HTR-8/SVneo (cell line): ENCODE measurements at regions not wholly inside any gene's neighbourhood (a gene's known extent, or its start where the extent isn't known, plus 50 kb on each side); places are given as distances from the start of the nearest gene placed in this dataset.
A peak's percentile ranks its signal among the peaks of the same experiment; 100 is the strongest.

ENCODE experiments used
- DNase-seq: peaks from one replicate; pipeline ENCODE4 v3.0.0; 2011; ENCODE audit warnings: low spot score, mixed read lengths; ENCODE audit not compliant: insufficient read length
- FAIRE-seq: peaks from 2 replicates; lab custom pipeline; 2011; peaks lifted over from hg19 to GRCh38; lab: Jason Lieb, UNC

DNA sequence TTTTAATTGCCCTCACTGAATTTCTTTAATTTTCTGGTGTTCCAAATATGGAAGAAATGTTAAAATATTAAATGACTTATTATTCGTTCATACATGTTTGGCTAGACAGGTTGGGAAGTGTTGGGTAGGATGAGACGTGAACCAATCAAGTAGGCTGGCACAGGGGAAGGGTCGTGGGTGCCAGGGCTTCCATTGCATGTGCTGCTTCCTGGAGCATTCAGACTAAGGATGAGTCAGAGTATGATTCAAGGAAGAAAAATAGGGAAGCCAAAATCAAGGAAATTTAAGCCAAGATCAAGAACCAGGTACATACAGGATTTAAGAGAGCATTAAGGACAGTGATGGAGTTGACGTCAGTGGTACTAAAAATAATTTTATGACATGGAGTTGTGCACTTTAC lies 2068.0 kb downstream of the MAT2B start:
- FAIRE-seq (no peak), DNase-seq (no peak)

DNA sequence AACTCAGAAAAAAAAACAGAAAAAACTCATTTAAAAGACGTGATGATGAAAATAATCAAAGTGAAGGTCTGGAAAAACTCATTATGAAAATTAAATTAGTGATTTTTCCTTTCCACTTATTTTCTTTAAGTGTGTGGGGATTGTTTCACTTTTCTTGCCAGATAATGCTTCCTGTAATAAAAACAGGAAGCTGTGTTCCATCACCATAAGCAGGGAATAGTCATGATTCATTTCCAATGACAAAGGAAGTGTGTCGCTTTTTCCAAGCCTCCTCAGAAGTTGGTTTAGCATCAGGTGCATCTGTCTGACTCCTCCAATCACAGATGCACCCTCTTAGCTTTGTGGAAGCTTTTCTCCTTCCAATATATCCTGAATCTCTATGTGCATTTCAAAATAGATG lies 2068.7 kb downstream of the MAT2B start:
- no peak for DNase-seq
- no peak for FAIRE-seq

DNA sequence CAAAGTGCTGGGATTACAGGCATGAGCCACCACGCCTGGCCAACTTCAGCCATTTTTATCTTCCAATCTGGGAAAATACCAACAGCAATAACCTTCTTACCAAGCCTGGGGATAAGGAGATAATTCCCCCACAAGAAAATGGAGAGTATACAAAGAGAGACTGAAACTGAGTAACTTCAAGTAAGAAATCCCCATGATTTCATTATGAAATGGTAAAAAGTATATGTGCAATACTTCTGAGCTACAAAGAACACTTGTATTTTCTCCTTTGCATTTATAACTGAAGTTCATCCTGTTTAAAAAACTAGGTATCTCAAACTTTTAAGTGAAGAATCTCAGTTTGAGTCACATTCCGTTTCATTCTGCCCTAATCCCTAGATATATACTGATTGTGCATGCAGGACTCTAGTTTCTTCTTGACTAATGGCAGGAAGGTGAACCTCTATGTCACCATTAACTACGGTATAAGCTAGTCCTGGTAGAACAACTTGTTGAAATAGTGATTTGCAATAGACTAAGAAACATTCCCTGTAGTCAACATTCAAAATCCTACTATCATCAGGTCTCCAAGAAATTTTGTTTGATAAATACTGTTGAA lies 2071.4 kb downstream of the MAT2B start:
- FAIRE-seq = no peak

DNA sequence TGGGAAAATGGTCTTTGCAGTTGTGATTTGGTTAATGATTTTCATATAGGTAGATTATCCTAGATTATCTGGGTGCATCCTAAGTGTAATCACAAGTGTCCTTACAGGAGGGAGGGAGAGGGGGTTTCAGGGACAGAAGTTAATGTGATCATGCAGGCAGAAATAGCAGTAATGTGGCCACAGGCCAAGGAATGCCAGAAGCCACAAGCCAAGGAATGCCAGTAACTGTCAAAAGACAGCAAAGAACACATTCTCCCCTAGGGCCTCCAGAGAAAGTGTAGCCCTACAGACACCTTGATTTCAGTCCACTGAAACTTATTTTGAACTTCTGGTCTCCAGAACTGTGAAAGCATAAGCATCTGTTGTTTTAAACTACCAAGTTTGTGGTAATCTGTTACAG lies 2074.5 kb downstream of the MAT2B start:
- FAIRE-seq (no peak), DNase-seq (peak; percentile 21)

More for the DNA sequence above, 2071.4 kb downstream of the MAT2B start:
- no peak for DNase-seq

DNA sequence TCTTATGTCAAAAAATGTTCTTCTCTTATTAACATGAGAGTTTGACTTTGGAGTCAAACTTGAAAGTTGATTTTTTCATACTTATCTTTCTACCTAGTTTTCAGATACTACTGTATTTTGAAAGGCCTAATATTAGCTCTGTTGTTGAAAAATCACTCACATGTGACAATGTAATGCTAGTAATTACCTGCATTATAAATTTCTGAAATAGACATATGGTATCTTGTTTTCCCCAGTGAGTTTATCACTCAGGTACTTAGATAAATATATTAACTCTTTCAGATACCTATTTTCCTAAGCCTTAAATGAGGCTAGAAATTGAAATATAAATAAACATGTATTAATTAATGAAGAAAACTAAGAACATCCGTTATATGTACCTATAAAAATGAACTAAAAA lies 2089.3 kb downstream of the MAT2B start:
- DNase-seq (no peak), FAIRE-seq (no peak)

DNA sequence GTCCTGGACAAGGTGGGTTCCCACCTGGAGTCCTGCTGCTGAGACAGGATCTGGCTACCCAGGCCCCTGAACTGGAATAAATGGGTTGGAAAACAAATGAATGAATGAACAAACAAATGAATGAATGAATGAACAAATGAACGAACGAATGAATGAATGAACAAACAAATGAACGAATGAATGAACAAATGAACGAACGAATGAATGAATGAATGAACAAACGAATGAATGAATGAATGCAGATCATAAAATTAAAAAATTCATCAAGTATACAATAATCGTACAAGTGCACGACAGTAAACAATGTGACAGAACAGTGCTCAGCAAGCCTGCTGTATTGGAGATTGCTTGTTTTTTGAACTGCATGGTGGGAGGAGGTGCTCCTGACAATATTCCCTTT lies 2097.1 kb downstream of the MAT2B start:
- FAIRE-seq = no peak
- DNase-seq = no peak

DNA sequence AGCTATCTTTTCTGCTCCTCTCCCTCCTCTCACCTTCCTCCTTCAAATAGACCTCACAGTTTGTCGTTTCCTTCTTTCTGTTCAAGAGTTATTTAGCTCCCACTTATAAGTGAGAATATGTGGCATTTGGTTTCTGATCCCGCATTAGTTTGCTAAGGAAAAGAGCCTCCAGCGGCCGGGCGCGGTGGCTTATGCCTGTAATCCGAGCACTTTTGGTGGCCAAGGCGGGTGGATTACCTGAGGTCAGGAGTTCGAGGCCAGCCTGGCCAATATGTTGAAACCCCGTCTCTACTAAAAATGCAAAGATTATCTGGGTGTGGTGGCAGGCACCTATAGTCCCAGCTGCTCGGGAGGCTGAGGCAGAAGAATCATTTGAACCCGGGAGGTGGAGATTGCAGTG lies 2101.6 kb downstream of the MAT2B start:
- no peak for DNase-seq
- no peak for FAIRE-seq

DNA sequence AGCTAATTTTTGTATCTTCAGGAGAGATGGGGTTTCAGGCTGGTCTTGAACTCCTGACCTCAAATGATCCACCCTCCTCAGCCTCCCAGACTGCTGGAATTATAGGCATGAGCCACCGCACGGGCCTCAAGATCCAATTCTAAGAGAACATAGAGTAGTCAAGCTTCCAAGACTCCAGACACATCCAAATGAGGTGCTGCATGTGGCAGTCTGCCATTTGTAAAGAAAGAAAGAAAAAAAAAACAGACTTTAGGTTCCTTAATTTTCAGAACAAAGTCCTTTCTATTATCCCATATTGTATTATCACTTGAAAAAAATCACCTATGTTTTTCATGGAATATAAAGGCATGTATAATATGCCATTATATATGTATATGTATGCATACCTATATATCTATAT lies 2104.5 kb downstream of the MAT2B start:
- no peak for FAIRE-seq
- no peak for DNase-seq

DNA sequence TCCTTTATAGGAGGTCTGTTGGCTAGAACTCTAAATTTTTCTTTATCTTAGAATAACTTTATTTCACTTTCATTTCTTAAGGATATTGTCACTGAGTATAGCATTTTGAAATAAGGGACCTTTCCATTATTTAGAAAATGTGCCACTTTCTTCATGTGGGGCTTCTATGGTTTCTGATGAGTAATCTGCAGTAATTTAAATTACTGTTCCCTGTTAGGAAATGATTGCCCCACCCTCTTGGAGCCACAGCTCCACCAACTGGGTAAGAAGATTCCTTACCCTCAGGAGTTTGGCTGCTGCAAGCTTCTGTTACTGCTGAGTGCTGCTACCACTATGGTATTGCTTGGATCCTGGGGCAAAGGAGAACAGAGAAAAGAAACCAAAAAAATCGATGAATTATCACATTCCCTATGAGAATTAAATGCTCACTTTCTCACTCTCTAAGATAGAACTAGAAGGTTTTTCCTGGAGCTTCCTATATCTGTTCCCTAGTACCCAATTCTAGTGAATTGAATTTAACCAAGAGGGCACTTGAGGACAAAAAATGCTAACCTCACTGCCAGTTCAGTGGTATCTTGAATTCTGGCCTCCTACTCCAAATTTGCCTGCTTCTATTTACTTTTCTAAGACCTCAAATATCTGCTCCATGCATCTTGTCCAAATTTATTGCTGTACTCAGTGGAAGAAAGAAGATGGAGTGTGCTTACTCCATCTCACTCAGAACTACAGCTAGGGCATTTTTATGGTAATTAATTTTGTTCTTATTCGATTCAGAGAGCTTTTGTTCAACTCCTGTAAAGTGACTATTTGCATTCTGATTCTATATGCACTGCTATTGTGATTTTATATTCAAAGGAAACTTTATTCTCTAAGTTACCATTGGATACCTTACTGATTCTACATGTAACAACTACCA lies 2111.3 kb downstream of the MAT2B start:
- peak; percentile 22 for DNase-seq
- FAIRE-seq = no peak

DNA sequence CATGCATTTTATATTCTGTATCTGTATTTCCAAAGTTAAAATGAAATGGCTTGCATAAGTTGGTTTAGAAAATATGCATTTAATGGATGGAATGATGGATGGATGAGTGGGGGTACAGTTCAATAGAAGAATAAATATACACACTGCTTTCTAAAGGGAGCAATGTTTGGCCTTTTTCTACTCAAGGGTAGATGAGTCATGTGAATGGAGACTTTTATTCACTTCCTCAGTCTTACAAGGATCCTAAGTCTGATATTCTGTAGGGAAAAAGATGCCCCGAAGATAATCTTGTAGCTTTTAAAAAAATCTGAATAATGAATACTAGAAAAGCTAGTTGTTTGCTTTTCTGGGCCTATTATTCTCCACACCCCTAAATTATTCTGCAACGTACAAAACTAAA lies 2112.1 kb downstream of the MAT2B start:
- no peak for FAIRE-seq

DNA sequence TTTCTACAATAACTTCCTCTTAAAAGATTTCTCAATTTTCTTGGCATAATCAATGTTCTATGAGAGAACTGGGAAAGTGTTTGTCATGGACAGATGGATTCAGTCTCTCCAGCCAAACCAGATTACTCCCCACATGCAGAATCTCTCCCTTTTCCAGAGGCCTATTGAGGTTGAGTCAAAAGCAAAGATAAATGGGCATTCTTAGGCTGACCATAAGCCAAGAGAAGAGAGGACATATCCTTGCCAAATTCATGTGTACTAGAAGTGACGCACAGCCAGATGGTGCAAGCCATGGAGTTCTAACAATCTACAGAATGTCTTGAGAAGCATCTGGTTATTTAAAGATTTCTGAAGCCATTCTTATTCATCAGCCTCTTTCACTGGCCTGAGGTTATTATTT lies 2115.0 kb downstream of the MAT2B start:
- no peak for FAIRE-seq
- no peak for DNase-seq

More for the DNA sequence above, 2112.1 kb downstream of the MAT2B start:
- no peak for DNase-seq

DNA sequence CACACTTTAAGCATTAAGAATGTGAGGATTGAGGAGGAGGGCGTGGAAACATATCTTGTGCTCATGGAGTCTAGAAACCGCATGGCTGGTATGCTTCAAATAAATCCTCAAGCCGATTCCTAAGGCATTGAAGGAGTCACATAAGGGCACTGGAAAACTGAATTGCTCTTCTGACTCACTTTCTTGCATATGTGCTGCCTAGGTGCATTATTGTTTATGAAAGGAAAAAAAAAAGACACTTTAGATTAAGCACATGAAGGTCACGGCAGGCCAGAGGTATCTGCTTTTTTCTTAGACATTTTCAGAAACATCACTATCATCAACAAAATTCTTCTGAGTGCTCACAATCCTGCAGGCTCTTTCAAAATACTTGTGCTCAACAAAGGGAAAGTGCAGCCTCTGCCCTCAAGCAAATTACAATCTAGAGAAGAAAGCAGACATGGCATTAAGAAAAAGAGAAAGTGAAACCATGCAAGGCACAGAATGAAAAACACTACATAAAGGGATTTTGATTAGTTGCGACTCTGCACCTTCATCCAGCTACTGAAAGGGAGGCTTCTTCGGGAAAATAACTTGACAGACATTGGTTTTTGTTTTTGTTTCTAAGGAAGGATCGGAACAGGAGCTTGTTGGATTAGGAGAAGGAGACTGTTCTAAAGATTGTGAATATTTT lies 2117.6 kb downstream of the MAT2B start:
- FAIRE-seq = no peak
- no peak for DNase-seq

DNA sequence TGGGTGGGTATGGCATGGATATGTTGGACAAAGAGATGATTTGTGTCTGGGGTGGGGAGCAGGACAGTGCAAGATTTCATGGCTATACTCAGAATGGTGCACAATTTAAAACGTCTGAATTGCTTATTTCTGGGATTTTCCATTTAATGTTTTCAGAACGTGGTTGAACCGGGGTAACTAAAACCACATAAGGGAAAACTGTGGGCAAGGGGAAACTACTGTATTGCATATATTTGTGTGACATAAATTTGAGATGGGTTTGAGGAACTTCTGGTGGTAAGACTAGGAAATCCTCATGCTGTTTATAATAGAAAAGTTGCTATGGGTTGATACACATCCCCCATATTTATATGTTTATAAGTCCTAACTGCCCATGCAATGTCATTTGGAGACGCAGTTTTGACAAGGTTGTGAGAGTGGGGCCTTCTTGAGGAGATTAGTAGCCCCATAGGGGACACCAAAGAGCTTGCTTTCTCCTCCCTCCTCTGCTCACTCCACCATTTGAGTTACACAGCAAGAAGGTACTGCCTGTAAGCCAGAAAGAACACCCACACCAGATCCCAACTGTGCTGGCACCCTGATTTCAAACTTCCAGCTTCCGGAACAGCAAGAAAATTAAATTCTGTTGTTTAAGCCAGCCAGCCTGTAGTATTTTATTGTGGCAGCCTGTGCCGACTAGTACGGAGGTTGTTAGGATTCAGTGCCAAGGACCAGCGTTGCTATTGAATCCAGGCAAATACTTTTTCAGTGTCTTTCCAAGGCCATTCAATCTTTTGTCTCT lies 2118.9 kb downstream of the MAT2B start:
- FAIRE-seq = no peak
- no peak for DNase-seq

DNA sequence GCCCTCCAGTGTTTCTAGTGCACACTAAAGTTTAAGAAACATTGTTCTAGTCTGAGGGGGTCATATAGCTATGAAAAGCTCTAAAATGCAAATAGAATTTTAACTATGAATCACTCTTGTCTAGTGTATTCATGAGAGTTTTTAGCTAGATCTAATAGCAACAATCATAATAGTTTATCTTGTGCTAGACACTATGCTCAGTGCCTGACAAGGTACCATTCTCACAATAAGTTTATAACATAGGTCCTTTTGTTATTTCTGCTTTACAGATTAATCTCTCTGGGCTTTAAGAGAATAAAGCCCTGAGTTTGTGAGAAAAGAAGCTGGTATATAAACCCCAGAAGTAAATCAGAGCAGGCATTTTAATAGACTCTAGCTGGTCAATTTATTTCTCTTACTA lies 2120.7 kb downstream of the MAT2B start:
- DNase-seq = no peak
- no peak for FAIRE-seq

DNA sequence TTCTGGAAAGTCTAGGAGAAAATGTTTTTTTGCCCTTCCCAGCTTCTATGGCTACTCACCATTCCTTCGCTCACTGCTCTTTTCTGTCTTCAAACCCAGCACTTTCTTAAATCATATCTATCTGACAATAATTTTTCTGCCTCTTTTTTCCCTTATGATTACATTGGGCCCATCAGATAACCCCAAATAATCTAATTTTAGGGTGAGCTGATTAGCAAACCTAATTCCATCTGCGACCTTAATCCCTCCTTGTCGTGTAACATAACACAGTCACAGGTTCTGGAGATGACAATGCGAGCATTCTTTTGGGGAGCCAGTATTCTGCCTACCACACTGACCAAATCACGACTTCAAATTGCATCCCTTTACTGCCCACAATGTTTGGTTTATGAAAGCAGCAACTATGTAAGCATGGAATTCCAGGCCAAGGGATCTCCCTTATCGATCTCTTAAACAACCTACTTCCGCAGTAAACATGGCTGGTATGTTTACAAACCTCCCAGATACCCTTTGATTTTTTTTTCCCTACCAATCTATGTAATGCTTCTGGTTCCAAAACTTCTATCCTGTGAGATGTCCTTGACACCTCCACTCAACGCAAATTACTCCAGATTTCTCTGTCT lies 2122.2 kb downstream of the MAT2B start:
- no peak for FAIRE-seq
- no peak for DNase-seq

DNA sequence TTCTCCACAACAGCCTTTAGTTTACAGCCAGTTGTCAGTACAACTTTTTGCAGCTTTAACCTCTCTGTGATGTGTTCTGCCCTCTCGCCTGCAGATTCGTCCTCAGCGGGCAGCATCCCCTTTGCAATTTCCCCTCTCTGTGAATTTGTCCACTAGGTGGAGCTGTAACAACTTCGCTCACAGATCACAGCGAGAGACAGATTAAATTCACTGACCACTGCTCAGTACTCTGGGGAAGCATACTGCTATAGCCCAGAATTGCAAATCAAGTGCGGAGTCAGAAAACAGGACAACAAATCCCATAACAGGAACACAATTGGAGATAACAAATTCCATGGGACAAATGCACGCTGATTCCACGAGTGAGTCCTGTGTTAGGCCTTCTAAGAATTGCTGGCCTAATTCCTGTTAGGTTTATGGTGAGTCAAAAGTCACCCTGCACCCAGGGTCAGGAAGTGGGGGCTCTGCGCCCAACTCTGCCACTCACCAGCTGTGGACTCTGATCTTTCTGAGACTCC lies 2124.9 kb downstream of the MAT2B start:
- peak; percentile 53 for DNase-seq
- peak; percentile 42 for FAIRE-seq

DNA sequence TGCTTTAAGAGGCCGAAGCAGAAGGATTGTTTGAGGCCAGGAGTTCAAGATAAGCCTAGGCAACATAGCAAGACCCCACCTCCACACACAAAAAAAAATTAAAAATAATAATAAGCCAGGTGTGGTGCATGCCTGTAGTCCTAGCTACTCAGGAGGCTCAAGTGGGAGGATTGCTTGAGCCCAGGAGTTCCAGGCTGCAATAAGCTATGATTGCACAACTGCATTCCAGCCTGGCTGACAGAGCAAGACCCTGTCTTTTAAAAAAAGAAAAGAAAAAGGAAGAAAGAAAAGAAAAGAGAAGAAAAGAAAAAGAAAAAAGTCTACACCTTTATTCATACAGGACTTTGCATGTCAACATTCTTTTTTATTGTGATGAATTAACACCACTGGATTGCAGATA lies 2125.8 kb downstream of the MAT2B start:
- FAIRE-seq = no peak

DNA sequence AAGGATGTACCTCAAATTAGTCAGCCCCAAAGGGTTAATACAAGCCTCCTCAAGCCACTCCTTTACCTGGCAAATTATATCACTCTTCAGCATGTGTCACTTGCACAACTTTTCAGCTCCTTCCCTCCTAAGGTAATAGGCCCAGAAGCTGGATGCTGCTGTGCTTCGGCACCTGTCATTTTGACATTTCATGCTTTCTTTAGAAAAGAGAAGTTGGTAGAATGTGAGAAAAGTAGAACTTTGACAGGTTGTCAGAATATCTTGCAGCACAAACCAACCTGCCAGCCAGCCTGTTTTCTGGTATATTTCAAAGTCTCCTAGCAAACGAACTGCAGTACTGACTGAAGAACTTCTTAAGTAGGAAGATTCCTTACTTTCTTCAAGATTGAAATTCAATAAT lies 2136.9 kb downstream of the MAT2B start:
- DNase-seq (no peak), FAIRE-seq (no peak)

More for the DNA sequence above, 2125.8 kb downstream of the MAT2B start:
- DNase-seq = no peak

DNA sequence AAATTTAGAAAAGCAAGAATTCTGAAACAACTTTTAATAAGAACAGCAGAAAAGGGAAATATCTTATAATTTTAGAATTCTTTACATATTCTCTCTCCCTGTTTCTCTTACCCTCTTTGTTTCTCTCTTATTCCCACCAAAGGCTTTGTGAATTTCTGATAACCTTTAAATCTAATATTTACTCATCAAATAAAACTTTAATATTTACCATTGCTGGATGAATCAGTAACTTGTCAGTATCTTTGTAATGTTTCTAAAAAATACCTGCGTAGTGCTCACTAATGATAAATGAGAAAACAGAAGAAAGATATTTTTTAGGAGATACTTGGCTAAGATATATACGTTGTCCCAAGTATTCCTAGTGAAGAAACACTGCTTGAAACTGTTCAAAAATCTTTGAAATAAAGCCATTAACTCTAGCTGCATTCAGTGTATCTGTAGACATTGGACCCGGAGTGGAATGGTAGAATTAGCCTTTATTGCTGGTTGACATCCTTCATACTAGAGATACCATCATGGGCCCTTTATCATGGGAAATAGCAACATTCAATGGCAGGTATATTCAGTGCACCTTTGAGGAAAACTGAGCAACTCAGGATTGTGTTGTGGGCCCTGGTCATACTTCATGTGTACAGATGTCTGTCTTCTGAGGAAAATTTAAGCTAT lies 2160.4 kb downstream of the MAT2B start:
- no peak for DNase-seq
- FAIRE-seq = no peak
